HCT116 (cell line): ENCODE measurements at regions not wholly inside any gene's neighbourhood (a gene's known extent, or its start where the extent isn't known, plus 50 kb on each side); places are given as distances from the start of the nearest gene placed in this dataset.

Source experiments
- CEBPB ChIP-seq: IDR thresholded peaks from 2 replicates; pipeline ENCODE4 v1.6.1; 2012; ENCODE audit warnings: low read depth
- CTCF ChIP-seq, 3 experiments: fragments of 200-600 bp in 1 of 3; sonication (generic) in 1 of 3; IDR thresholded peaks in 2 of 3; conservative IDR thresholded peaks in 1 of 3; 2 replicates each; pipeline ENCODE4 v1.5.1; 2012 to 2017; ENCODE audit warnings: low read depth in 2 of 3, low read length in 2 of 3, antibody characterized with exemption in 1 of 3, borderline replicate concordance in 1 of 3, control low read depth in 1 of 3, mild to moderate bottlenecking in 1 of 3, mixed read lengths in 1 of 3, mixed run types in 1 of 3, moderate library complexity in 1 of 3; ENCODE audit not compliant: insufficient read depth in 1 of 3
- EZH2 ChIP-seq: fragments of 200-600 bp; sonication (generic); IDR thresholded peaks from 2 replicates; pipeline ENCODE4 v1.6.1; 2017; ENCODE audit warnings: antibody characterized with exemption, mixed run types
- EZH2phosphoT487 ChIP-seq: fragments of 200-600 bp; IDR thresholded peaks from 2 replicates; pipeline ENCODE4 v1.6.1; 2018; ENCODE audit warnings: antibody characterized with exemption, borderline replicate concordance
- FOSL1 ChIP-seq: IDR thresholded peaks from 2 replicates; pipeline ENCODE4 v1.6.1; 2012; ENCODE audit warnings: low read depth
- POLR2A ChIP-seq: IDR thresholded peaks from 2 replicates; pipeline ENCODE4 v1.7.0; 2011; ENCODE audit warnings: borderline replicate concordance; ENCODE audit not compliant: insufficient read depth, insufficient read length; ENCODE audit errors: extremely low read depth
- POLR2AphosphoS5 ChIP-seq: IDR thresholded peaks from 2 replicates; pipeline ENCODE4 v1.6.1; 2011; ENCODE audit warnings: mild to moderate bottlenecking, low read depth, low read length, moderate library complexity
- RAD21 ChIP-seq: IDR thresholded peaks from 2 replicates; pipeline ENCODE4 v1.6.1; 2012; ENCODE audit warnings: low read depth, mild to moderate bottlenecking
- SIN3A ChIP-seq: IDR thresholded peaks from 2 replicates; pipeline ENCODE4 v1.6.1; 2012; ENCODE audit warnings: low read depth
- YY1 ChIP-seq: IDR thresholded peaks from 2 replicates; pipeline ENCODE4 v1.6.1; 2011; ENCODE audit warnings: low read length, low read depth, moderate library complexity, mild to moderate bottlenecking; ENCODE audit not compliant: insufficient replicate concordance; ENCODE audit errors: extremely low read depth
- TF ChIP-seq, protein P1 (sequence below): IDR thresholded peaks from 2 replicates; pipeline ENCODE4 v1.6.1; 2012
- TF ChIP-seq, protein P2 (sequence below): IDR thresholded peaks from 2 replicates; pipeline ENCODE4 v1.6.1; 2012; ENCODE audit warnings: low read depth

DNA sequence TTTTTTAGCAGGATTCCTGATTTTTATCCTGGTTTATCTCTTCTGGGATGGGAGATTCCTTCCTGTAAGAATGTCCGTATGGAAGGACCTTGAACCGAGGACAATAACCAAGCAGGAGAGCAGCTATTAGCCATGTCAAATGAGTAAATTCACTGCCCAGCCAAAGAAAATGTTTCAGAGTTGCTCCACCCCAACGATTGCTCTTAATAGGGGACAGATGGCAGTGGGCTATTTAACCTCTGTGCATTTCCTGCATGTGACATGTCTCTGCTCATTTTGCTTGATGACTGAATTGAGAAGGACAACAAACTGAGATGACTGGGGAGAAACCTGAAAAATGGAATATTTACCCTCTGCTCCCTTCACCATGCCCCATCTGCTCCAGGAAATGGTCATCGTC is 479.9 kb upstream of the ZNF462 start:
- TF ChIP-seq CEBPB (no peak), CTCF (IDR thresholded peaks at IDR 0.05 in 2 of 3, conservative IDR thresholded peaks at IDR 0.05 in 1 of 3; ENCODE audit: borderline replicate concordance in 1 of 3, insufficient read depth in 1 of 3, low read depth in 2 of 3, low read length in 2 of 3) (no peak), SIN3A (no peak), POLR2A (no peak), RAD21 (no peak), YY1 (no peak), POLR2AphosphoS5 (no peak), FOSL1 (no peak), EZH2phosphoT487 (no peak), EZH2 (no peak)
- TF ChIP-seq, protein P1, sequence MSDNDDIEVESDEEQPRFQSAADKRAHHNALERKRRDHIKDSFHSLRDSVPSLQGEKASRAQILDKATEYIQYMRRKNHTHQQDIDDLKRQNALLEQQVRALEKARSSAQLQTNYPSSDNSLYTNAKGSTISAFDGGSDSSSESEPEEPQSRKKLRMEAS, result no peak
- TF ChIP-seq, protein P2, sequence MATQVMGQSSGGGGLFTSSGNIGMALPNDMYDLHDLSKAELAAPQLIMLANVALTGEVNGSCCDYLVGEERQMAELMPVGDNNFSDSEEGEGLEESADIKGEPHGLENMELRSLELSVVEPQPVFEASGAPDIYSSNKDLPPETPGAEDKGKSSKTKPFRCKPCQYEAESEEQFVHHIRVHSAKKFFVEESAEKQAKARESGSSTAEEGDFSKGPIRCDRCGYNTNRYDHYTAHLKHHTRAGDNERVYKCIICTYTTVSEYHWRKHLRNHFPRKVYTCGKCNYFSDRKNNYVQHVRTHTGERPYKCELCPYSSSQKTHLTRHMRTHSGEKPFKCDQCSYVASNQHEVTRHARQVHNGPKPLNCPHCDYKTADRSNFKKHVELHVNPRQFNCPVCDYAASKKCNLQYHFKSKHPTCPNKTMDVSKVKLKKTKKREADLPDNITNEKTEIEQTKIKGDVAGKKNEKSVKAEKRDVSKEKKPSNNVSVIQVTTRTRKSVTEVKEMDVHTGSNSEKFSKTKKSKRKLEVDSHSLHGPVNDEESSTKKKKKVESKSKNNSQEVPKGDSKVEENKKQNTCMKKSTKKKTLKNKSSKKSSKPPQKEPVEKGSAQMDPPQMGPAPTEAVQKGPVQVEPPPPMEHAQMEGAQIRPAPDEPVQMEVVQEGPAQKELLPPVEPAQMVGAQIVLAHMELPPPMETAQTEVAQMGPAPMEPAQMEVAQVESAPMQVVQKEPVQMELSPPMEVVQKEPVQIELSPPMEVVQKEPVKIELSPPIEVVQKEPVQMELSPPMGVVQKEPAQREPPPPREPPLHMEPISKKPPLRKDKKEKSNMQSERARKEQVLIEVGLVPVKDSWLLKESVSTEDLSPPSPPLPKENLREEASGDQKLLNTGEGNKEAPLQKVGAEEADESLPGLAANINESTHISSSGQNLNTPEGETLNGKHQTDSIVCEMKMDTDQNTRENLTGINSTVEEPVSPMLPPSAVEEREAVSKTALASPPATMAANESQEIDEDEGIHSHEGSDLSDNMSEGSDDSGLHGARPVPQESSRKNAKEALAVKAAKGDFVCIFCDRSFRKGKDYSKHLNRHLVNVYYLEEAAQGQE, result no peak
